ENCODE measurements at regions not wholly inside any gene's neighbourhood (a gene's known extent, or its start where the extent isn't known, plus 50 kb on each side); places are given as distances from the start of the nearest gene placed in this dataset.

DNA sequence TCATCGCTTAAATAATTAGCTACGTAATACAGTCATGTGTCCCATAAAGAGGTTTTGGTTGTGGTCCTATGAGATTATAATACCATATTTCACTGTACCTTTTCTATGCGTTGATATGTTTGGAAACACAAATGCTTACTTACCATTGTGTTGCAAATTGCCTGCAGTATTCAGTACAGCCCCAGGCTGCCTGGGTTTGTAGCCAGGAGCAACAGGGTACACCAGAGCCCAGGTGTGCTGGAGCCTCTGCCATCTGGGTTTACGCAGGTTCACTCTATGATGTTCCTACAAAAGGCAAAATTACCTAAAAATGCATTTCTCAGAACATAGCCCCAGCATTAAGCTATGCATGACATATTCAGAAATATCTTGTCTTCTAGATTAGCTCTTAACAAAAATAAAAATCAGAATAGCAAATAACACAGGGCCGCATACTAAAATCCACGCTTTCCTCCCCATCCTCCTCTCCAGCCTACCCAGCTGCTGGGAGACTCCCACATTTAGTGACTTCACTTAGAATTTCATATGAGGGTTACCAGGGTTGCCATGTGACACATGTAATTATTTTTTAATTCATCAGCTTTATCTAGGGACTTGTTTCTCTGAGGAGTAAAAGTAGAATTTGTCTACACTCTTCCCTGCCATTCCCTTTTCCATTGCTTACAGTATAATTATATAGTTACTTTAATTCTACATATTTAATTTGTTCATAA lies 559.0 kb upstream of the ADARB2 start:
- DNase-seq, result no peak

- DNase-seq, result no peak
Observed at GRCh38 chr10:2294739-2295138, 557.4 kb upstream of the ADARB2 start.

DNA sequence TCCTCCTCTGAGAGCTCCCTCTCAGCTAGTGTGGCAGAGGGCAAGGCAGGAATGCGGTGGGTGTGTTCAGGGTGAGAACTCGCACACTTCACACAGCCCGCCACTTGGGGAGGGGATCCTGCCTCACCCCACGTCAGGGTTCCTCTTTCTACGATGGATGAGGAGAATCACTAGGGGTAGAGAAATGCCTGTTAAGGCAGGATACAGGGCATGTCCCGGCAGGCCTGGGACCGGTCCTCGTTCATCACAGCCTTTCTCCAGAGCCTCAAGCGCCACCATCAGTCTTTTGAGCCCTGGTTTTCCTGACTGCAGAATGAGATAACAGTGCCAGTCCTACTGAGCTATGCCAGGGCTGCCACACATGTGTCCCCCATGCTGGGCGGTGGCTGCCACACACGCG lies 546.7 kb upstream of the ADARB2 start:
- DNase-seq, result no peak

GRCh38 chr10:2282202-2282601 lies 544.9 kb upstream of the ADARB2 start:
- DNase-seq, result no peak

- no peak for DNase-seq
Observed at GRCh38 chr10:2280713-2281300, 543.5 kb upstream of the ADARB2 start.

DNA sequence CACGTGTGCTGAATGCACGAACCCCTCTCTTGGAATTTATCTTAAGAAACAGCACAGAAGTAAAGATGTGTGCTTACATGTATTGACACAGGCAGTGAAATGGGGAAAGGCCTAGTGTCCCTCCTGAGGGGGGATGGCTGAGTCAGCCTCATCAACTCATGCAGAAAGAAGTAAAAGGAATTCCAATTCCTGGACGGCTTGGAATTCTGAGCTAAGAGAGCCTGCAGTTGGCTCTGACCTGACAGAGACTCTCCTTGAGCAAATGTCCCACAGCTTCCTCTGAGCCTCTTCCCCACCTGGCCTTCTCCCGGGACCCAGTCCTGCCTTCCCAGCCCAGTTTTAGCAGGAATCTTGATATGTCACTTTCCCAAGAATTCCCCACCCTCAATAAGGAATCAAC lies 542.4 kb upstream of the ADARB2 start:
- no peak for DNase-seq

- DNase-seq, result no peak
Observed at GRCh38 chr10:2278363-2278762, 541.0 kb upstream of the ADARB2 start.

DNA sequence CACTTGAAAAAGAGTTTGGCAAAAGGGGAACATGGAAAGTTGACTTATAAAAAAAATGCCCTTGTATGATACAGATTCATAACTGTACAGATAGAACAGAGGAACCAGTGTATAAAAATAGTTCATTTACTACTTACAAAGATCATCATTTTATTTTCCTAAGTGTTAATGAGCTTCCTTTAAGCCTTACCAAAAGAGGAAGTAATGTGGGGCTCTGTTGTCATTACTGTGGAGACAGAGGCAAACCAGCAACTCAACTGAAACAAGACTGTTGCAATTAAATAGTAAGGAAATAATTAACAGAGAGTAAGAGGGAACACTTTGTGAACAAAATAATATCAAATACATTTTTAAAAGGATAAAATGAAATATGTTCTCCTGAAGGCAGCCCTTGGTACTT lies 526.2 kb upstream of the ADARB2 start:
- DNase-seq, result no peak

DNA sequence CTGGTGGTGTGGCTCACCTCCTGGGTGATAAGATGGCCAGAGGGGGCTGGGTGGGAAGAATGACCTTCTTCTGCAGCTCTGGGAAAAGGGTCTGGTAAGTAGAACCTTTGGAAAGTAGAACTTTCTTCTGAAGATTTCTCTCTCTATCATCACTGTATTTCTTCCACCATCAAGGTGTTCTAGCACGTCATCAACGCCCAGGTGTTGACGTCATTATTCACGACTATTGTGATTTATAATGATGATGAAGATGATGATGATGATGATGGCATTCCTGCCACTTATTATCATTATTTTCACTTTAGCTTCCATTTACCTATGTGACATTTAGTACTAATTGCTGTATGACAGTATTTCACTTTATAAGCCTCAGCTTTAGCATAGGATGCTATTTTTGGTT lies 525.6 kb upstream of the ADARB2 start:
- no peak for DNase-seq

DNA sequence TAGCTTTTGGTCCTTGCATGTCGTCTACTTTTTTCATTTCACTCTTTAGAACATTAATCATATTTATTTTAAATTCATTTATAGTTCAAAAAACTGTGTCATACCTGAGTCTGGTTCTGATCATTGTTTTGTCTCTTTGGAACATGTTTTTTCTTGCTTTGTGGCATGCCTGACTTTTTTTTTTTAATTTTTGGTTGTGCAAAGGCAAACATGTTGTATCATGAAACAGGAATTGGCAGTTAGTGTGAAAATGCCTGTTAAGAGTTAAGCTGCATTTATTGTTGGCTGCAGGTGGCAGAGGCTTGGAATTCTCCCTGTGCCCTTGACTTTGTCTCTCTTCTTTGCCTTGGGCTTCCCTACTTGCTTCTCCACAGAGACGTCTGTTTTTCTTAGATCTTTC lies 525.0 kb upstream of the ADARB2 start:
- DNase-seq, result no peak

DNA sequence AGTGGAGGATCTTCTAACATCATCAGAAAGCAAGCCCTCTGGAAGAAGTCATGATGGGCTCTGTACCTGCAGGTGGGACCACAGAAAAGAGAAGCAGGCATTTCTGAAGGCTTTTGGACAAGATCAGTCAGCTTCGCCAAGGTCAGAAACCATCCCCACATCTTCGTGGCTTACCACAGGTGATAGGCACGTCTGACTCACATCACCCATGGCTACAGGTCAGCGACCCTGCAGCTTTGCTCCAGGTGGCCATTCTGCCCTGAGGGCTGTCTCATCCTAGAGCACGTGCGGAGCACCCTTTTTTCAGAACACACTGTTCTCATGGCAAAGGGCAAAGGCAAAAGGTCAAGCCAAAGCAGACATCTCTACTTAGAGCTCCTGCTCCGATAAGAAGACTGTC lies 518.9 kb upstream of the ADARB2 start:
- DNase-seq, result no peak

GRCh38 chr10:2252096-2252495 lies 514.8 kb upstream of the ADARB2 start:
- DNase-seq, result no peak

- DNase-seq, result no peak
Observed at GRCh38 chr10:2251631-2252030, 514.3 kb upstream of the ADARB2 start.

- DNase-seq, result no peak
Observed at GRCh38 chr10:2246747-2247146, 509.4 kb upstream of the ADARB2 start.

DNA sequence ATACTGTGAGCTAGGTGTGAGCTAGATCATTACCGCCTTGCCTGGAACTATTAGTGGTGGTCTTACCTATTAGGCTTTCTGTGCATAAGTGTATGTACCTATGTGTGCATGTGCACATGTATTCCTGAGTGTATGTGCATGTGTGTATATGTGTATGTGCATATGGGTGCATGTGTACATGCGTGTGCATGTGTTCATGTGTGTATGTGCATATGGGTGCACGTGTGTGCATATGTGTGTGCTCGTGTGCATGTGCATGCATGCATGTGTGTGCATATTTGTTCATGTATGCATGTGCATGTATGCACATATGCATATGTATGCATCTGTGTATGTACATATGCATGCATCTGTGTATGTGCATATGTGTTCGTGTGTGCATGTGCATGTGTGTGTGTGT lies 508.3 kb upstream of the ADARB2 start:
- DNase-seq, result no peak

- DNase-seq, result no peak
Observed at GRCh38 chr10:2244471-2244870, 507.1 kb upstream of the ADARB2 start.

GRCh38 chr10:2236876-2237275 lies 499.6 kb upstream of the ADARB2 start:
- DNase-seq, result no peak

DNA sequence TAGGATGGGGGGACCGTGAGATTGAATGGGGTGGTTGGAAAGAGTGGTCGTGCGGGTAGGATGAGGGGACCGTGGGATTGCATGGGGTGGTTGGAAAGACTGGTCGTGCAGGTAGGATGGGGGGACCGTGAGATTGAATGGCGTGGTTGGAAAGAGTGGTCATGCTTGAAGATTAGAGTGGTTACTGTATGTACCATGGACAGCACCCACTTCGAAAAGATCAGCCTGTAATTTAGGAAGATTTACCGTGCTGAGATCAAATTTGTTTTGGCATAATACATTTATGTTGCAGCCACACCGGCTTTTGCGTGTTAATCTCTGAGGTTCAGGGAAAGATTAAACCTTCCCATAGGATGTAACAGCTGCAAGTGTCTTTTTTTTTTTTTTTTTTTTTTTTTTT lies 495.2 kb upstream of the ADARB2 start:
- no peak for DNase-seq

GRCh38 chr10:2230478-2230877 lies 493.2 kb upstream of the ADARB2 start:
- no peak for DNase-seq

- DNase-seq, result no peak
Observed at GRCh38 chr10:2228320-2228901, 491.1 kb upstream of the ADARB2 start.

GRCh38 chr10:2225609-2226008 lies 488.3 kb upstream of the ADARB2 start:
- DNase-seq, result no peak

GRCh38 chr10:2223548-2224320 lies 486.4 kb upstream of the ADARB2 start:
- no peak for DNase-seq

DNA sequence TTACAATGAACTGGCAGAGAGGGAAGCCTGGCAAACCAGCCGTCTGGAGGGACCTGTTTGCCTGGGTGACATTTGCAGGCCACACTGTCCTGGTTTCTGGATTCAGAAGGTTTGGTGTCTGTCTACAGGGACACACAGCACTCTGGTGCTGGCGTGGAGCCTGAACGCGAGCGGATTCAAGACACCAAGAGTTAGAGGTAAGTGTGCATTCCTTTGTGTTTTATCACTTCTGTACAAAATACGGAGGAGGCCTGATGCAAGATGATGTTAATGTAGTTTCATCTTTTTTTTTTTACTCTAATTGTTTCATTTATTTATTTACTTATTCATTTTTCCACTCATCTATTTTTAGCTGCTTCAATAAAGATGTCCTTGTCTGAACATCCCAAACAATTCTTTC lies 485.3 kb upstream of the ADARB2 start:
- no peak for DNase-seq

- DNase-seq, result no peak
Observed at GRCh38 chr10:2214805-2215204, 477.5 kb upstream of the ADARB2 start.

Data from NCI-H345 (cell line).